Breast epithelium (tissue), 3 donors: ENCODE measurements at regions not wholly inside any gene's neighbourhood (a gene's known extent, or its start where the extent isn't known, plus 50 kb on each side); places are given as distances from the start of the nearest gene placed in this dataset.

Experiments
- POLR2A ChIP-seq: fragments of 450-650 bp; IDR thresholded peaks from one replicate; pipeline ENCODE4 v1.6.1; 2016; ENCODE audit warnings: antibody characterized with exemption, mild to moderate bottlenecking, moderate library complexity
- POLR2AphosphoS5 ChIP-seq, 3 donors: sonication (generic); formaldehyde crosslinking; IDR thresholded peaks; one replicate each; pipeline ENCODE4 v1.6.1; 2017; ENCODE audit warnings: antibody characterized with exemption in 3 of 3
- TF ChIP-seq, protein P1 (sequence below), 3 donors: fragments of 450-650 bp; IDR thresholded peaks; one replicate each; pipeline ENCODE4 v1.5.1; 2016 to 2017; ENCODE audit warnings: antibody characterized with exemption in 3 of 3, mild to moderate bottlenecking in 3 of 3, moderate library complexity in 3 of 3

DNA sequence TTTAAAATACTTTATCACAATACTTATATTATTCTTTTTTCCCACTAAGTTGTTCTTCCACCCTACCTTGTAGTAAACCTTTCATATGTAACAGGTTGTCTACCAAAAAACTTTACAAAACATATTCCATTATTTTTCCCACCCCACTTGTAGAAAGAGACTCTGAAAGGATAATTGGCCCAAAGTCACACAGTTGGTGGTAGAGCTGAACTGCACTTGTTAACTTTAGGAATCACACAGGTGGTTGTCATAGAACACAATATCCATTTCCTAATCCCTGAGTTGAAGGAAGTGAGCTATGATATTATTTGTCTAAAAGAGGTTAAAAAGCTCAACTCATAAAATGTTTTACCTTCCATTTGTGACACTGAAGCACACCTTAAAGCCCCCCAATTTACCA lies 188.8 kb upstream of the FOXP2 start:
- TF ChIP-seq, protein P1, sequence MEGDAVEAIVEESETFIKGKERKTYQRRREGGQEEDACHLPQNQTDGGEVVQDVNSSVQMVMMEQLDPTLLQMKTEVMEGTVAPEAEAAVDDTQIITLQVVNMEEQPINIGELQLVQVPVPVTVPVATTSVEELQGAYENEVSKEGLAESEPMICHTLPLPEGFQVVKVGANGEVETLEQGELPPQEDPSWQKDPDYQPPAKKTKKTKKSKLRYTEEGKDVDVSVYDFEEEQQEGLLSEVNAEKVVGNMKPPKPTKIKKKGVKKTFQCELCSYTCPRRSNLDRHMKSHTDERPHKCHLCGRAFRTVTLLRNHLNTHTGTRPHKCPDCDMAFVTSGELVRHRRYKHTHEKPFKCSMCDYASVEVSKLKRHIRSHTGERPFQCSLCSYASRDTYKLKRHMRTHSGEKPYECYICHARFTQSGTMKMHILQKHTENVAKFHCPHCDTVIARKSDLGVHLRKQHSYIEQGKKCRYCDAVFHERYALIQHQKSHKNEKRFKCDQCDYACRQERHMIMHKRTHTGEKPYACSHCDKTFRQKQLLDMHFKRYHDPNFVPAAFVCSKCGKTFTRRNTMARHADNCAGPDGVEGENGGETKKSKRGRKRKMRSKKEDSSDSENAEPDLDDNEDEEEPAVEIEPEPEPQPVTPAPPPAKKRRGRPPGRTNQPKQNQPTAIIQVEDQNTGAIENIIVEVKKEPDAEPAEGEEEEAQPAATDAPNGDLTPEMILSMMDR (IDR thresholded peaks at IDR 0.05): no peak
- TF ChIP-seq POLR2A (no peak), POLR2AphosphoS5 (IDR thresholded peaks at IDR 0.05) (no peak)
